Colonic mucosa (tissue), 4 donors: ENCODE measurements at regions not wholly inside any gene's neighbourhood (a gene's known extent, or its start where the extent isn't known, plus 50 kb on each side); places are given as distances from the start of the nearest gene placed in this dataset.

Experiments used
- DNase-seq: peaks from one replicate; pipeline ENCODE4 v3.0.0-alpha.2; 2020
- H3K27ac ChIP-seq: fragments of 200-600 bp; one replicate; pipeline ENCODE4 v1.8.0; 2021
- H3K27me3 ChIP-seq: fragments of 200-600 bp; one replicate; pipeline ENCODE4 v1.8.0; 2021
- H3K36me3 ChIP-seq: fragments of 200-600 bp; one replicate; pipeline ENCODE4 v1.8.0; 2021
- H3K4me1 ChIP-seq: fragments of 200-600 bp; one replicate; pipeline ENCODE4 v1.8.0; 2021; ENCODE audit warnings: mild to moderate bottlenecking
- H3K4me3 ChIP-seq: fragments of 200-600 bp; one replicate; pipeline ENCODE4 v1.8.0; 2021
- H3K9ac ChIP-seq, 2 donors: one replicate each; pipeline ENCODE4 v1.7.0; 2013; ENCODE audit warnings: control low read depth in 2 of 2, low read depth in 2 of 2, low read length in 2 of 2
- H3K9me3 ChIP-seq: fragments of 200-600 bp; one replicate; pipeline ENCODE4 v1.8.0; 2021
- CTCF ChIP-seq: fragments of 200-600 bp; IDR thresholded peaks from one replicate; pipeline ENCODE4 v1.8.0; 2022; ENCODE audit warnings: antibody characterized with exemption, mild to moderate bottlenecking
- intact Hi-C: fragments of 100-400 bp; cut with DNase I; formaldehyde crosslinking; loops from one replicate; pipeline ENCODE4 v1.14.1; 2022
- donor health status: healthy.
- donor health status: DM: no; HTN: no; CAD: no.
- donor health status: DM: no; HTN: no; CAD: no.

- no peaks in the 10 kb centered on the region for H3K9me3 ChIP-seq
- intact Hi-C loops, result no loop called here
- no peak overlapping the region for H3K4me3 ChIP-seq
- peaks cover 9% of the 10 kb centered on the region for H3K4me1 ChIP-seq
- no peaks in the 10 kb centered on the region for H3K36me3 ChIP-seq
- TF ChIP-seq CTCF, result no peak
- H3K9ac ChIP-seq, result no peak overlapping the region
- H3K27ac ChIP-seq, result peak overlapping the region; percentile 42
- DNase-seq, result no peak
- H3K27me3 ChIP-seq, result peaks cover 12% of the 10 kb centered on the region
Observed at GRCh38 chr9:110050925-110051355, 157.0 kb downstream of the C9orf152 start.

GRCh38 chr9:110056062-110056461 is 151.9 kb downstream of the C9orf152 start:
- H3K27me3 ChIP-seq, result no peaks in the 10 kb centered on the region
- H3K9ac ChIP-seq, result no peak overlapping the region
- no peaks in the 10 kb centered on the region for H3K36me3 ChIP-seq
- DNase-seq, result no peak
- no peak overlapping the region for H3K27ac ChIP-seq
- TF ChIP-seq CTCF, result no peak
- H3K4me3 ChIP-seq, result no peak overlapping the region
- H3K4me1 ChIP-seq, result no peaks in the 10 kb centered on the region
- no peaks in the 10 kb centered on the region for H3K9me3 ChIP-seq
- intact Hi-C loops, result loop anchor here (5.0 kb wide), 1 partner anchor 96 kb away; no protein-coding TSS in a partner anchor

GRCh38 chr9:110058304-110058953 is 149.5 kb downstream of the C9orf152 start:
- TF ChIP-seq CTCF, result peak; percentile 52
- Histone ChIP-seq H3K27me3 (no peaks in the 10 kb centered on the region), H3K4me1 (no peaks in the 10 kb centered on the region), H3K9ac (no peak overlapping the region), H3K36me3 (no peaks in the 10 kb centered on the region), H3K4me3 (no peak overlapping the region), H3K27ac (no peak overlapping the region), H3K9me3 (no peaks in the 10 kb centered on the region)
- intact Hi-C loops, result loop anchor here (2.0 to 5.0 kb wide), 2 partner anchors 94 to 156 kb away; no protein-coding TSS in a partner anchor
- peak; percentile 78 for DNase-seq

- TF ChIP-seq CTCF, result no peak
- DNase-seq, result no peak
- no peak overlapping the region for H3K4me3 ChIP-seq
- H3K9me3 ChIP-seq, result no peaks in the 10 kb centered on the region
- no peaks in the 10 kb centered on the region for H3K4me1 ChIP-seq
- H3K27me3 ChIP-seq, result no peaks in the 10 kb centered on the region
- no peak overlapping the region for H3K9ac ChIP-seq
- no peaks in the 10 kb centered on the region for H3K36me3 ChIP-seq
- H3K27ac ChIP-seq, result no peak overlapping the region
- intact Hi-C loops, result loop anchor here (2.0 to 5.0 kb wide), 2 partner anchors 93 to 157 kb away; no protein-coding TSS in a partner anchor
Observed at GRCh38 chr9:110059461-110059860, 148.5 kb downstream of the C9orf152 start.

- Histone ChIP-seq H3K9me3 (no peaks in the 10 kb centered on the region), H3K9ac (no peak overlapping the region), H3K36me3 (no peaks in the 10 kb centered on the region), H3K4me1 (no peaks in the 10 kb centered on the region), H3K27me3 (no peaks in the 10 kb centered on the region), H3K4me3 (no peak overlapping the region), H3K27ac (no peak overlapping the region)
- intact Hi-C loops, result loop anchor here (5.0 kb wide), 1 partner anchor 82 kb away; no protein-coding TSS in a partner anchor
- DNase-seq, result no peak
- no peak for TF ChIP-seq CTCF
Observed at GRCh38 chr9:110064803-110065202, 143.2 kb downstream of the C9orf152 start.
